Heart right ventricle (tissue), 16 donors: ENCODE measurements at regions not wholly inside any gene's neighbourhood (a gene's known extent, or its start where the extent isn't known, plus 50 kb on each side); places are given as distances from the start of the nearest gene placed in this dataset.

ENCODE experiments used
- ATAC-seq, 8 donors: fragments of 200-7000 bp; cut with Tn5 transposase; one replicate each; pipeline ENCODE4 v1.9.1; 2020; ENCODE audit warnings: mild to moderate bottlenecking in 8 of 8, moderate library complexity in 8 of 8, moderate number of reproducible peaks in 1 of 8
- DNase-seq, 2 donors: peaks; one replicate each; pipeline ENCODE4 v3.0.0-alpha.2; 2020
- H3K27ac ChIP-seq, 10 donors: fragments of 200-600 bp; sonication (generic) in 2 of 10; one replicate each; pipeline versions ENCODE4 v1.5.0 to v1.8.0; 2020 to 2022; ENCODE audit warnings: mild to moderate bottlenecking in 3 of 10
- H3K27me3 ChIP-seq, 7 donors: fragments of 200-600 bp; one replicate each; pipeline ENCODE4 v1.8.0; 2021 to 2022; ENCODE audit warnings: mild to moderate bottlenecking in 2 of 7
- H3K36me3 ChIP-seq, 9 donors: fragments of 200-600 bp; sonication (generic) in 1 of 9; one replicate each; pipeline versions ENCODE4 v1.5.0 to v1.8.0; 2020 to 2022; ENCODE audit warnings: mild to moderate bottlenecking in 2 of 9
- H3K4me1 ChIP-seq, 9 donors: fragments of 200-600 bp; sonication (generic) in 1 of 9; one replicate each; pipeline versions ENCODE4 v1.5.0 to v1.8.0; 2020 to 2022; ENCODE audit warnings: mild to moderate bottlenecking in 4 of 9
- H3K4me3 ChIP-seq, 10 donors: fragments of 200-600 bp; sonication (generic) in 2 of 10; one replicate each; pipeline versions ENCODE4 v1.5.0 to v1.8.0; 2020 to 2022; ENCODE audit warnings: mild to moderate bottlenecking in 7 of 10, moderate library complexity in 2 of 10
- H3K9me3 ChIP-seq, 11 donors: fragments of 200-600 bp in 10 of 11; sonication (generic) in 2 of 11; one replicate each; pipeline versions ENCODE4 v1.5.0 to v1.8.0; 2013 to 2022; ENCODE audit warnings: mild to moderate bottlenecking in 2 of 11, control low read depth in 1 of 11, moderate library complexity in 1 of 11
- CTCF ChIP-seq, 9 donors: fragments of 200-600 bp; sonication (generic) in 2 of 9; IDR thresholded peaks; one replicate each; pipeline versions ENCODE4 v1.5.0 to v1.8.0; 2021 to 2022; ENCODE audit warnings: antibody characterized with exemption in 9 of 9, mild to moderate bottlenecking in 5 of 9, moderate library complexity in 1 of 9
- WGBS, 2 donors: extraction: QIAGEN DNeasy Blood & Tissue Kit; methylation state at CpG; one replicate each; pipeline ENCODE4 v1.1.7; 2013; ENCODE audit warnings: inconsistent platforms in 1 of 2; 5-methylcytosine and 5-hydroxymethylcytosine counted together
- intact Hi-C, 10 donors: fragments of 100-400 bp; cut with DNase I; formaldehyde crosslinking; loops; one replicate each; pipeline versions ENCODE4 v1.11.1 to v1.14.2; 2022
- donor health status: Arrhythmogenic right ventricular cardiomyopathy.
- donor health status: ischemic (EF 13 %, LVEDD 7.1; RV severe dilation, severe dysfunction).
- donor health status: healthy with polysubstance abuse.
- donor health status: DM: no; HTN: yes; CAD: no.
- donor health status: DM: no; HTN: no; CAD: no.
- donor health status: ischemic (EF 25% LVEDD 6.9; RV normal size, moderate dysfunction).
- donor health status: ischemic (EF 25% LVEDD 5.7; RV mildly dilated, moderate dysfunction).
- donor health status: healthy.
- donor health status: DM: yes; HTN: yes; CAD: no.
- donor health status: Ischemic cardiomyopathy.
- donor health status: ischemic (EF 35%, LVEDD 5.7; RV mildly dilated, moderate dysfunction).
- donor health status: nonischemic (EF 11% LVEDD 7.7; RV severe dilation, severe dysfunction).
- donor health status: DM: yes; HTN: yes; CAD: no.
- donor health status: PGD.
- donor health status: ischemic (EF 29% LVEDD 5.4; RV normal size, mild dysfunction).
- donor health status: nonischemic (EF 23%, LVEDD 6.1; RV moderate dilation, normal function).

DNA sequence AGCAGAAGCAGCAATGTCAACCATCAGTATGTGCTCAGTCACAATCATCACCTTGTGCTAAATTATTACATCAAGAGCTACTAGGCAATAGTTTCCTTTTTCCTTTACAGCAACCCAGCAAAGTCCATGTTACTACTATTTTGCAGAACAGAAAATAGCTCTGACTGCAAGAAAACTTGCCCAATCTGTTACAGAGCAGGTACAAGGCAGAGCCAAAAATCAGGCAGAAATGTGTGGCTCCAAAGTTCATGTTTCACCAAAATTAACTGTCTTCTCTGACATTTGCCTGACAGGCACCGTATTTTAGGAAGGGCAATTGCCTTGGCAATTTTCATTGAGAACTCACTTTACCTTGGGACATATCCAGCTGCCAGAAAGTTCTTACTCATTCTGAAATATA is 177.6 kb upstream of the TMTC4 start:
- ATAC-seq: no peak
- DNase-seq: no peak
- H3K9me3 ChIP-seq: peaks cover 0 to 5% (median 0%) of the 10 kb centered on the region in 11 donors
- TF ChIP-seq CTCF (IDR thresholded peaks at IDR 0.05): no peak
- H3K27me3 ChIP-seq: no peaks in the 10 kb centered on the region
- intact Hi-C loops: no loop called here
- H3K4me3 ChIP-seq: no peak overlapping the region
- no peaks in the 10 kb centered on the region for H3K4me1 ChIP-seq
- H3K36me3 ChIP-seq: no peaks in the 10 kb centered on the region
- WGBS, 2 donors: 78 to 82% methylated on average over 1 of the region's 1 CpG
- H3K27ac ChIP-seq: no peak overlapping the region

GRCh38 chr13:100848304-100848703 is 173.7 kb upstream of the TMTC4 start:
- Histone ChIP-seq H3K36me3 (no peaks in the 10 kb centered on the region), H3K4me1 (no peaks in the 10 kb centered on the region), H3K9me3 (peaks cover 0 to 5% (median 0%) of the 10 kb centered on the region in 11 donors), H3K27ac (no peak overlapping the region), H3K27me3 (no peaks in the 10 kb centered on the region), H3K4me3 (no peak overlapping the region)
- DNase-seq (no peak), ATAC-seq (no peak)
- TF ChIP-seq CTCF (IDR thresholded peaks at IDR 0.05): no peak
- intact Hi-C loops: no loop called here
- WGBS, 2 donors: 77 to 90% methylated on average over 6 of the region's 6 CpGs

GRCh38 chr13:100845128-100845757 is 170.6 kb upstream of the TMTC4 start:
- H3K9me3 ChIP-seq: peaks cover 0 to 5% (median 0%) of the 10 kb centered on the region in 11 donors
- intact Hi-C loops: no loop called here
- H3K36me3 ChIP-seq: no peaks in the 10 kb centered on the region
- no peak for TF ChIP-seq CTCF (IDR thresholded peaks at IDR 0.05)
- H3K27me3 ChIP-seq: no peaks in the 10 kb centered on the region
- ATAC-seq (no peak), DNase-seq (no peak)
- H3K4me1 ChIP-seq: no peaks in the 10 kb centered on the region
- no peak overlapping the region for H3K27ac ChIP-seq
- WGBS, 2 donors: 67 to 80% methylated on average over 3 of the region's 3 CpGs
- no peak overlapping the region for H3K4me3 ChIP-seq

DNA sequence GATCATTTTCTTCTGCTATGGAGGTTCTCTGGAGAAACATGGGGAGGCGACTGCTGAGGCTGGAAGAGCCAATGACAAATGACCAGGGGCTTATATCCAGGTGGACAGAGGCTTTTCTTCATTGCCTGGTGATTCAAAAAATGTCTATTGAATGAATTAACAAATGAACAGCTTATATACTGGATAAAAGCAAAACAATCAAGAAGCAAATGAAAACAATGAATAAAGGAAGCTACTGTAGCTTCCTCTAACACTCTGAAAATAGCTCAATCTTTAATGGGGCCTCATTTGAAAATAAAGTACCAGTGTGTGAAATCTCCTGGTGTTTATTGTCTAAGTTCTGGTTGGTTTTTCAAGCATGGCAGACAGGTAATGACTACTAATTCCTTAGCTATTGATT is 167.5 kb upstream of the TMTC4 start:
- no peak for TF ChIP-seq CTCF (IDR thresholded peaks at IDR 0.05)
- ATAC-seq (no peak), DNase-seq (no peak)
- Histone ChIP-seq H3K9me3 (no peaks in the 10 kb centered on the region), H3K36me3 (no peaks in the 10 kb centered on the region), H3K27me3 (no peaks in the 10 kb centered on the region), H3K4me3 (no peak overlapping the region), H3K4me1 (no peaks in the 10 kb centered on the region), H3K27ac (no peak overlapping the region)
- 86 to 92% methylated on average over 1 of the region's 1 CpG for WGBS, 2 donors
- intact Hi-C loops: no loop called here
